T47D (cell line): ENCODE measurements at regions not wholly inside any gene's neighbourhood (a gene's known extent, or its start where the extent isn't known, plus 50 kb on each side); places are given as distances from the start of the nearest gene placed in this dataset.

ENCODE experiments used
- DNase-seq, 2 experiments: peaks; one replicate each; pipeline versions ENCODE4 v3.0.0 to v3.0.0-alpha.2; 2011 to 2012; ENCODE audit warnings: low read depth in 1 of 2, low spot score in 1 of 2
- JUND ChIP-seq: IDR thresholded peaks from 2 replicates; pipeline ENCODE4 v1.6.1; 2012; ENCODE audit warnings: low read depth
- in situ Hi-C: cut with HindIII; loops from 2 replicates; pipeline ENCODE4 v1.10.0; 2016; ENCODE audit warnings: low sequenced_read_pairs, low pct_unique_long_range_greater_than_20kb

- in situ Hi-C loops, result no loop called here
- no peak for TF ChIP-seq JUND
- no peak for DNase-seq
These were observed 114.0 kb downstream of the PCDH10 start for GRCh38 chr4:133263104-133263503.

GRCh38 chr4:133247861-133248260 lies 98.8 kb downstream of the PCDH10 start:
- DNase-seq, result no peak
- TF ChIP-seq JUND, result no peak
- in situ Hi-C loops, result no loop called here

DNA sequence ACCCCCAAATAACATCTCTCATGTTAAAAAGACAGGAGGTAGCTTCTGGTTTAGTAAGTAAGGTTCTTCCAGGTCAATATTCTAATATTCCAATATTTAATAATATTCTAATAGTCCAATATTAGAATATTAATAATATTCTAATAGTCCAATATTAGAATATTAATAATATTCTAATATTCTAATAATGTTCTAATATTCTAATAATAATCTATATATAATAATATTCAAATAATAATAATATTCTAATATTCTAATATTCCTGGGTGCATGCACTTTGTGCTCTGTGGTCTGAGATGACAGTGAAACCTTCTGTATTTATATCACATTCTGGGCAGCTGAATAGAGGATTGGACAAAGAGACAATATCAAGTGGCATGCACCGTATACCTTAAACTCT lies 96.1 kb downstream of the PCDH10 start:
- in situ Hi-C loops, result no loop called here
- no peak for TF ChIP-seq JUND
- no peak for DNase-seq
